ENCODE measurements at regions not wholly inside any gene's neighbourhood (a gene's known extent, or its start where the extent isn't known, plus 50 kb on each side); places are given as distances from the start of the nearest gene placed in this dataset.

- H3K27me3 ChIP-seq: no peaks in the 10 kb centered on the region
- H3K36me3 ChIP-seq: no peaks in the 10 kb centered on the region
- H3K27ac ChIP-seq: no peak overlapping the region
- WGBS, 2 donors (ENCODE audit: low coverage in 1 of 2): 79 to 88% methylated on average over 3 of the region's 3 CpGs
- TF ChIP-seq CTCF (IDR thresholded peaks at IDR 0.05): no peak
- H3K4me1 ChIP-seq: no peaks in the 10 kb centered on the region
- no peaks in the 10 kb centered on the region for H3K9me3 ChIP-seq
- no peak overlapping the region for H3K4me3 ChIP-seq
- no peak for ATAC-seq
Observed at GRCh38 chr3:116897382-116897781, 187.8 kb downstream of the TUSC7 start.

GRCh38 chr3:116899253-116899652, 189.7 kb downstream of the TUSC7 start:
- Histone ChIP-seq H3K4me3 (no peak overlapping the region), H3K9me3 (no peaks in the 10 kb centered on the region), H3K4me1 (no peaks in the 10 kb centered on the region), H3K36me3 (no peaks in the 10 kb centered on the region), H3K27me3 (no peaks in the 10 kb centered on the region), H3K27ac (no peak overlapping the region)
- ATAC-seq: no peak
- 80 to 81% methylated on average over 3 to 4 of the region's 4 CpGs for WGBS, 2 donors (ENCODE audit: low coverage in 1 of 2)
- no peak for TF ChIP-seq CTCF (IDR thresholded peaks at IDR 0.05)
- TF ChIP-seq POLR2AphosphoS5 (IDR thresholded peaks at IDR 0.05): no peak
- TF ChIP-seq EP300 (IDR thresholded peaks at IDR 0.05): no peak
- no peak for TF ChIP-seq POLR2A (IDR thresholded peaks at IDR 0.05)

GRCh38 chr3:116905334-116905733, 195.8 kb downstream of the TUSC7 start:
- H3K36me3 ChIP-seq: no peaks in the 10 kb centered on the region
- 83 to 86% methylated on average over 3 of the region's 3 CpGs for WGBS, 2 donors (ENCODE audit: low coverage in 1 of 2)
- TF ChIP-seq CTCF (IDR thresholded peaks at IDR 0.05) (no peak), POLR2AphosphoS5 (IDR thresholded peaks at IDR 0.05) (no peak), EP300 (IDR thresholded peaks at IDR 0.05) (no peak), POLR2A (IDR thresholded peaks at IDR 0.05) (no peak)
- no peaks in the 10 kb centered on the region for H3K4me1 ChIP-seq
- no peak for ATAC-seq
- no peaks in the 10 kb centered on the region for H3K9me3 ChIP-seq
- no peak overlapping the region for H3K27ac ChIP-seq
- no peaks in the 10 kb centered on the region for H3K27me3 ChIP-seq
- H3K4me3 ChIP-seq: no peak overlapping the region

GRCh38 chr3:116905794-116906193, 196.2 kb downstream of the TUSC7 start:
- H3K27ac ChIP-seq: no peak overlapping the region
- no peaks in the 10 kb centered on the region for H3K9me3 ChIP-seq
- 85 to 93% methylated on average over 2 of the region's 2 CpGs for WGBS, 2 donors (ENCODE audit: low coverage in 1 of 2)
- H3K27me3 ChIP-seq: no peaks in the 10 kb centered on the region
- ATAC-seq: no peak
- H3K36me3 ChIP-seq: no peaks in the 10 kb centered on the region
- H3K4me3 ChIP-seq: no peak overlapping the region
- TF ChIP-seq POLR2AphosphoS5 (IDR thresholded peaks at IDR 0.05) (no peak), POLR2A (IDR thresholded peaks at IDR 0.05) (no peak), CTCF (IDR thresholded peaks at IDR 0.05) (no peak), EP300 (IDR thresholded peaks at IDR 0.05) (no peak)
- no peaks in the 10 kb centered on the region for H3K4me1 ChIP-seq

GRCh38 chr3:116912116-116912515, 202.5 kb downstream of the TUSC7 start:
- Histone ChIP-seq H3K27ac (no peak overlapping the region), H3K9me3 (no peaks in the 10 kb centered on the region), H3K4me3 (no peak overlapping the region), H3K4me1 (no peaks in the 10 kb centered on the region), H3K36me3 (no peaks in the 10 kb centered on the region), H3K27me3 (no peaks in the 10 kb centered on the region)
- 69 to 88% methylated on average over 1 of the region's 1 CpG for WGBS, 2 donors (ENCODE audit: low coverage in 1 of 2)
- TF ChIP-seq CTCF (IDR thresholded peaks at IDR 0.05): no peak
- TF ChIP-seq POLR2A (IDR thresholded peaks at IDR 0.05): no peak
- TF ChIP-seq EP300 (IDR thresholded peaks at IDR 0.05): no peak
- no peak for TF ChIP-seq POLR2AphosphoS5 (IDR thresholded peaks at IDR 0.05)
- ATAC-seq: no peak
